Hematopoietic multipotent progenitor cell treated with erythropoietin and hydrocortisone succinate and interleukin-3 and kit ligand, for 6 days (in vitro differentiated cells): ENCODE measurements at regions not wholly inside any gene's neighbourhood (a gene's known extent, or its start where the extent isn't known, plus 50 kb on each side); places are given as distances from the start of the nearest gene placed in this dataset.
A peak's percentile ranks its signal among the peaks of the same experiment; 100 is the strongest.
"Not testable (repeated sequence)": the region's sequence is repeated elsewhere in the genome, so short reads cannot be mapped to it uniquely, and the experiment has no call there.

ENCODE experiments used
- DNase-seq: peaks from one replicate; pipeline ENCODE4 v3.0.0-alpha.2; 2015

DNA sequence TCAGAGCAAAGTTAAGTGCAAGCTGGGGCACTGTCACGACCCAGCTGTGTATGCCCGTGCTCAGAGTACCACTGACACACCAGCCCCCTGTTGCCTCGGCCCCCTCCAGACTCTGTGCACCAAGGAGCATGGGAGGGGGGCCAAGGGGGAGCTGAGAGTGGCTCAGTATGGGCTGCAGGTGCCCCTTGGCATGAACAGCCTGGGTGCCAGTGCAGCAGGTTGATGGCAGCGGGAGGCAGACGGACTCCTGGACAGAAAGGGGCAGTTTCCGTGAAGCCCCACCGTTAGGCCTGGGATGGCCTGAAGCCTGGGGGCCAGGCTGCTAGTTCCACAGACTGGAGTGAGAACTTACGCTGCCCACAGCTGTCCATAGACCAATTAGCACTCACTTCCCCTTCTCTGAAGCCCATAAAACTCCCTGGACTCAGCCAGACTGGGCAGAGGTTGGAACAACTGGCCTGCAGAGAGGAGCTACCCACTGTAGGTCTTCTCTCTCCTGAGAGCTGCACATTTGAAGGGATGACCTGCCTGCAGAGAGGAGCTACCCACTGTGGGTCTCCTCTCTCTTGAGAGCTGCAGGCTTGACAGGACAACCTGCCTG is 182.8 kb downstream of the DEPDC1B start:
- no peak for DNase-seq

DNA sequence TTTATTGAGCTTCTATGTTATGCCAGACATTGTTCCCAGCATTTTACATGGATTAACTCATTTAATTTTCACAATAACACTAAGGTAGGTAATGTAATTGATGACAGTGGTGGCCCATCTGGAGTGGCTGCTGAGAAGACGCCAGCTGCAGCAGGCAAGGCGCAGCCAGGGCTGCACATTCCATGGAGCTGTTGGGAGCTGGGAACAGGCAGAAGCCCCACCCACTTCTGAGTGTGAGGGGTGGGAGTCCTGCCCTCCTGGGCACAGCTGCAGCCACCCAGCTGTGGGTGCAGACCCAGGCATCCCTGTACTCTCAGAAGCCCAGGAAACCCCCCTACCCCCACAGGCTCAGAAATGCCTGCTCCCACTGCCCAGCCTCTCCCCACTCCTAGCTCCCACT is 183.3 kb downstream of the DEPDC1B start:
- DNase-seq = no peak

DNA sequence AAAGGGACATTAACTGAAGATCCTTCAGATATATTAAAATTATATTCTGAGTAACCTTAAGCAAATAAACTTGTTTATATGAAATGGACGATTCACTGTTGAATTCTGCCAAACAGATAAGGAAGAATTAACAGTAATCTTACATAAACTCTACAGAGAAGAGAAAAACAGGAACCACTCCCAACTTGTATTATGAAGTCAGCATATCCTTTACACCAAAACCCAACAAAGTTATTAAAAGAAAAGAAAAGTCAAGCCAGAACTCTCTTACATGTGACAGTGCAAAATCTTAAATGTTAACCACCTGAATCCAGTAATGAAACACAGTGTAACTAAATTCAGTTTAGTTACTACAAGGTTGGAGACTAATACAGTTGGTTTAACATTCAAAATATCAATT is 185.8 kb downstream of the DEPDC1B start:
- DNase-seq = peak; percentile 47

DNA sequence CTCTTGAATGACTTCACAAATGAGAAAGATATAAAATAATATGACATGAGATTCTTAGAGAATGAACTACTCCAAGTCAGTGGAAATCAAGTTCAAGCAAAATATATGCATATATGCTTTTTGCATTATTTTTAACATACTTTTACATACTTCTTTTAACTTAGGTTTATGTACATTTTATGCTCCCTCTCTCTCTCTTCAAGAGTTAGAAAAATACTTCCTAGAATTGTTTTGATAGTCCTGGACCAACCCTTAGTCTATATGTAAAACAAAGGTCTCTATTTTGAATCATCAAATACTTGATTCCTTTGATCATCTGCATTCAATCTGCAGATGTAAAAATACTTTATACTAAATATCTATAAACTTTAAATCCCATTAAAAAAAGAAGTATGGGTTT is 187.8 kb downstream of the DEPDC1B start:
- DNase-seq = no peak

DNA sequence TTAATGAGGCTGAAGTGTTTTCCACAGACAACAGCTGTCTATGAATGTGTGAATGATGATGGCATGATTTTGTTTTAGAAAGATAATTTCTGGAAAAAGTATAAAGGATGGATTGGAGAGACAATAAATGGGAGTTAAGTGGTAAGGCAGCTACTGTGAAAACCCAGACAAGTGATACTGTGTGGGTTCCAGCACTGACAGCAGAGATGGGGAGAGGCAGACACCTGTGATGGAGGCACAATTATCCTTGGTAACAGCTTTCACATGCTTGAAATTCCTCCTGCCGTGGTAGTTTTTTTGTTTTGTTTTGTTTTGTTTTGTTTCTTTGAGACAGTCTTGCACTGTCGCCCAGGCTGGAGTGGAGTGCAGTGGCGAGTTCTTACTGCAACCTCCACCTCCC is 189.3 kb downstream of the DEPDC1B start:
- no peak for DNase-seq

DNA sequence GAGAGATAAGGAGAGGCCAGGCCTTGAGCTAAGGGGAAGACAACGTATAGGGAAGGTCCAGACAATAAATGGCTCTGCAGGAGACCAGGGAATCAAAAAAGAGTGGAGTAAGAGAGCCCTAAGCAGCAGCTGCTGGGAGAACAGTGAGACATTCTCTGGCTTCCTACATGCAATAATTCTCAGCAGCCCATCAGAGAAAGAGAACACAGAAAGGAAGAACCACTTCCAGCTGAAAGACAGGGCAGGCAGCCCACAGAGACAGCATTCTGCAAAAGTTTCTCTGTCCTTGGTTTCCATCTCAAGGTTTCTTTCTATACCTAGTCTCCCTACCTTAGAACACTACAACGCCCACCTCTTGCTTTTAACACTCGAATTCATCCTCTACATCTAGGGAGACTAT is 189.9 kb downstream of the DEPDC1B start:
- no peak for DNase-seq

DNA sequence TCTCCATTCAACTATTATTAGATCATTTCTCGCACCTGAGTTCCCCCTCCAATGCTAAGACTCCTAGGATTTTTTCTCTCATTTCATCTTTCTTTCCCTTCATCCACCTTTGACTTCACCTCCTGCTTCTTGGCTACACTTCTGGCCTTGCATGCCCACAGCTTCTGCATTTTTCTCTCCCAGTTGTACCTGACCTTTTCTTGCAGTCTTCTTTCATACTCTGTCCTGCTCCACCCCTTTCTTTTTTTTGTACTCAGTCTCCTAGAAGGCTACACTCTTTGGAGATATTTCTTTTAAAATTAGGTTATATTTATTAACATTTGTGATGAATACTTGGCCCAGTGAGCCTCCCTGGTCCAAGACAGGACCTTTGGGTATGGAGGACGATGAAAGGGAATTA is 190.4 kb downstream of the DEPDC1B start:
- DNase-seq = no peak

DNA sequence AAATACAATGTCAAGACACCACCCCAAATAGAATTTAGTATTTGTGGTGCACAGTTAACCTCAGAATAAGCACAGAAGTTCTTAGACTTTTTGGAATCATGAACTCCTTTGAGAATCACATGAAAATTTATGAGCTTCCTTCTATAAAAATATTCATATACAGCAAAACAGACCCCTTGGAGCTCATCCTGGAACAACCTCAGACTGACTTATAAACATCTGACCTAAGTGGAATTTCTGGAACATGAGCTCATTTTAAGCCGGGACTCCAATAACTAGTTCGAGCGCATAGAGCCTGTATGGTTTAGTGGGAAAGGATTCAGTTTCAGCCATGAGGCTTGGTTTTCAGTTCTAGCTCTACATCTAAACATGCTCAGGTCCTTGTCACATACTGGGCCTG is 192.3 kb downstream of the DEPDC1B start:
- no peak for DNase-seq

DNA sequence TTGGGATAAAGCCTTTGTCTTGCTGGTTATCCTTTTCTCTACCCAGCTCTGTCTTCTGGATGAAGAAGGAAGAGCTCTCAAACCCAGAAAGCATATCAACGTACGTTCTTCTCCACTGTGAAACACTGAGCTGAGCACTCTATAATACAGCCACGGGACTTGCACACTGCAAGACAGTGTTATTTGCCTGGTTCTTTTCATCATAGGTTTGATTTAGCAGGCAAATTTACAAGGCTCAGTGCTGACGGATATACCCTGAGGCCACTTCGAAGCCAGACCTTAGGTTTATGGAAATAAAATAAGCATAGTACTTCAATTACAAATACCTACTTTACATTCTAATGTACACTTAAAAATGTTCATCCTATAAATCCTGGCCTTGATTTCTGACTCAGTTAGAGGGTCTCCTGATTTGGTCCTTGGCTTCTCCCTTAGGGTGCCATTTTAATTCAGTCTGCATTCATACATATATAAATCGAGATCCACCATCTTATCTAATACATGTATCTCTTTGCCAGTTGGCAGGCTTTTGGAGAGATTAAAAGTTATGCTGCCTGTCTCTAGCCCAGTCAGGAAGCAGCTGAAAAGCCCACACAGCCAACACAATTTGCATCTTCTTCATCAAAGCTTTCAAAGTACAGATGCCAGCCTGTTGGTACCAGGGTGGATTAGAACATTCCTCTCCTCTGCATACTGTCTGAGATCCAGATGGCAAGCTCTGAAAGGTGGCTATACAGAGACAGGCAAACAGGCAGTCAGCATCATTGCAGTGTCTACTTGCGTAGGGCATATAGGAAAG is 194.4 kb downstream of the DEPDC1B start:
- DNase-seq = no peak

DNA sequence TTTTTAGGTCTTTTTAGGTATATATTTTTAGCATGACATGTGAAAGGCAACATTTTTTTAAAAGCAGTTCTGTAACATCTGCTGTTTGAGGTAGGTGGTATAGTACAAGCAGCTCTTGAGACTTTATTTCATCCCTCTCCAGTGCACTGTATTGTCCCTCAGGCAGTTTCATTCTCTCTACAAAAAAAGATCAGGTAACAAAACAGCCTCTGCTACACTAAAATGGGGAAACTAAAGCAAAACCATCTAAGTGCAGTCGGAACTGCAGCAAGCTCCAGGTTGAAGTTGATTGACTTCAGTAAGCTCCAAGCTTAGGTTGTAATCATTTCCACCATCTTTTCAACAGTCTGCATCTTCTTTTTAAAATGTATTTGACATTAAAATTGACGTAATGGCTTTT is 195.6 kb downstream of the DEPDC1B start:
- no peak for DNase-seq

DNA sequence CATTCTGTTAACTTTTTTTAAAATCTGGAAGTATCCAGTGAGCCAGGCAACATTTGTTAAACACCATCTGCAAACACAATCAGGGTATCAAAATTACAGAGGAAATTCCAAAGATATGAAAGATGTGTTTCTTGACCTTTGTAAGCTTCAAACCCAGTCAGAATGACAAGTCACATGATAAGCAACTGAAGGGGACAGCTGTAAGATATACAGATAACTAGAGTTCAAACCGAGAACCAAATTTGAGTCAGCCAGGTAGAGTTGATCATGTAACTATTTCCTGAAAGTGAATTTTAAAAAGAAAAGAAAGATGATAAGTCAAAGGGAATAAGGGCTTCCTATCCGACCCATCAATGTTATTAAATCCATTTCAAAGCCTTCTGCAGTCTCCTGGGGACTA is 196.2 kb downstream of the DEPDC1B start:
- no peak for DNase-seq

DNA sequence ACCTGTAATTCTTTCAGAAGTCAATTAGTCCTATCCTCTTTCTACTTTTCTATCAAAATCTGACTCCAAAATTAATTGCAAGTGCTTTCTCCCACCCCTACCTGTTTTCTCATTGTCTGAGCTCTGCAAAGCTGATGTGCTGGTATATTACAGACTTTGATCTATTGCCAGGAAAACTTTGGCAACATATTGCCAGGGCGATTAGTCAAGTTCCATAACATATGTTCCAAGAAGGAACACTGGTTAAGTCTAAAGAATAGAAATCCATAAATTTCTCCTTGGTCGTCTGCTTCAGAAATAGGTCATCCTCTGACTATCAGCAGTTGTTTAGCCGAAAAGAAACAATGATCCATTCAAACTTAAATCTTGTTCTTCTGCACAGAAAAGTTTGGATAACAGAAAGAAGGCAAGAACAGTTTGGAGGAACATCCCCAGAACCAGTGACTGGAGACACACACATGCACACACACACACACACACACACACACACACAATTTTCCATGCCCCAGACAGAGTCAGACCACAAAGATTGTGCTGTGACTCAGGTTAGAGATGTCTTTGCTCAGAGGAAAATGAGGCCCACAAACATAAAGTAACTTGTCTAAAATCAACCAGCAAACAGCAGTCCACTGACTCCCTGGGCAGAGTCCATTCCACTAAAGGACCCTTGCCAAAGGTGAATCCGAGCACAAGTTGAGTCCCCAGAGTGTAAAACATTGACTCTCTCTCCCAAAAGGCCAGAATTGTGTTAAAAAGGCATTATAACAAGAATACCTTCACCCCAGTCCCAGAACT is 202.1 kb downstream of the DEPDC1B start:
- DNase-seq = no peak

DNA sequence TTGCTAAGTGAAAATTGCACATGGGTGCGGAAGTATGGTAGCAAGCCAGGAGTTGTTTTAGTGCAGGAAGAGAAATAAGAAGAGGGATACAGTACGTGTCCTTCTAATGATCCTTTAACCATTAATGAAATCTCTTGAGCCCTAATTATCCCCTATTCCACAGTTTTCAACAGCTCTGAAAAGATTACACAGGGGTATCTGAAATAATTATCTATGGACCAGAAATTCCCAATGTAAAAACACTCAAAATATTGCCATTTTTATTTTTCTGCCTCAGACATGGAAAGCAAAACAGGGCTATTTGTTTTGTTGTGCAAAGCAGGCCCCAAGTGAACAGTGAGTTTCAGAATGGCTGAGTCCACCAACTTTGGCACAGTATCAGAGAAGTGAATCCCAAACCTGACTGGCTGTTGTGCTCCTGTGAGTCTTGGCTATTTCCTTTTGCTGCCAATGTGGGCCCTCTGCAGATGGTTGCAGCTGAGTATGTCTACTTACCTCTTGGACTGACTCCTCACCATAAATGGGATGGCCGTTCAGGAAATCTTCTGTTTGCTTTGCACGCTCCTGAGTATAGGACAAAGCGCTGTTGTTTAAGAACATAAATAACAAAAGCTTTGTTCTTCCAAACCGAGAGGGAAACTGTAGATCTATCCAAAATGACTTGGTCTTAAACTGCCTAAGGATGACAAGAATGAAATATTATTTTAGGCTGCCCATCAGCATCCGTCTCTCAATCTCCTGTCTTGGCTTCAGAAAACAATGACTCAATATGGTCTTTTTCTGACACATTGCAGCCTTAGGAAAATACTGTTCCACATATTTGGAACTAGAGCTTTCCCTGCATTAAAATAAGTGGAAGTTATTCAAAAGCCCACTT is 204.1 kb downstream of the DEPDC1B start:
- no peak for DNase-seq

DNA sequence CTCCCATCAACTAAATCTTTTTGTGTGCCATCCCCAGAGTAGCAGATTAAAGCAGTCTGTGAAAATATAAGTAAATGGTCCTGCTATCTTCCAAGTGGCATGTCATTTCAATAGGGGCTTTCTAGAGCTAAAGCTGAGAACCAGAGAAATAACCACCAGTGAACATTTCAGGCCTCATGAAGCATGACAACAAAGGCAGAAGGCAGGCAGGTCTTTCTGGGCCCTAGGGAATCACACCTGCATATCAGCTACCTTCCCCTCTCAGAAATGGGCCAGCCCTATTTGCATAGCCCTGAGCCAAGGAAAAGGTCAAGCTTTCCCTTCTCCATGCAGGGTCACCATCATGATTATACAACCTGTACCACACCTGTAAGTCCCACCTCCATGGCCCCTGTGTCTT is 205.3 kb downstream of the DEPDC1B start:
- no peak for DNase-seq

DNA sequence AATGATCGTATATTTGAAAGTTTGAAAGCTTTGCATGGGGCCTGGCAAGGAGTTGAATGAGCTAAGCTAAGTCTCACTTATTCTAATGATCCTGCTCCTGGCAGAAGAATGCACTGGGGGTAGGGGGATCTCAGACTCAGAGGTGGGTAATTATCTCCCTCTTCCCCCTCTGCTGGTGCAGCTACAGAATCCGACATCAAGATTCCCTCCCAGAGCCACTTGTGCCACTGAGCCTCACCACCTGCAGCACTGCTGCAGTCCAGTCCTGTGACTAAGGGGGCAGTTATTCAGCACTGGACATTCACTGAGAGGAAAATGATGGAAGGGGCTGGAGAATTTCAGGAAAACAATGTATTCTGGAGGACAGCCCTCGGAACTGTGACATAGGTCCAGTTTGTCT is 205.8 kb downstream of the DEPDC1B start:
- no peak for DNase-seq

DNA sequence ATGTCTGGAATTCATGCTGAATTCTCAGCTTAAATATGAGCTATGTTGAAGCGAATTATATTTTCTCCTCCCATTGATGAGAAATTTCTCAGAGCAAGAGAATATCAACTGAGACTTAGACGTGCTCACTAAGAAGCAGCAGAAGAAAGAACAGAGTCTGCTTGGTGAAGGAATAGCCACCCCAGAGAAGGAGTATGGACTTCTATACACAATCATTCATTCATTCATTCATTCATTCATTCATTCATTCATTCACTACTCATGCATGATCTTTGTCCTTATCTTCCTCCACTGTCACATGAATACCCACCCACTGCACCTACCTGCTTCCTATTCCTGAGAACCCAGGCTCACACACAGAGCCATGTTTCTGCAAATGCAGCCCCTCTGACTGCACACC is 206.6 kb downstream of the DEPDC1B start:
- DNase-seq = no peak

DNA sequence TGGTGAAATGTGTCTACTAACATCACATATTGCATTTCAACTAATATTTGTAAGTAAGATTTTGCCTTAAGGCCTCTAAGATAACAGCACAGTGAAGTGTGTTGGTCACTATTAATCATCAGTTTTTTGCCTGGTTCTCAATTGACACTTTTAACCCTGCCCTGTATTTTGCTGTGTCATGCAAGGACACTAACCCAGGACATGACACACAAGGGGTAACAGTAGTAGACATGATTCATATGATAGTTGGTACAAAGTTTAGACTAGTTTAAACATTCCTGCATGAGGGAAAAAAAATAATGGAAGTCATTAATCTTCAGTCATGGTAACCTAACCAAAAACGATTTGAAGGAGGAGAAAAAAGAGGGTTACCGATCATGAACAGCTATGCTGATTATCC is 207.0 kb downstream of the DEPDC1B start:
- peak; percentile 25 for DNase-seq

DNA sequence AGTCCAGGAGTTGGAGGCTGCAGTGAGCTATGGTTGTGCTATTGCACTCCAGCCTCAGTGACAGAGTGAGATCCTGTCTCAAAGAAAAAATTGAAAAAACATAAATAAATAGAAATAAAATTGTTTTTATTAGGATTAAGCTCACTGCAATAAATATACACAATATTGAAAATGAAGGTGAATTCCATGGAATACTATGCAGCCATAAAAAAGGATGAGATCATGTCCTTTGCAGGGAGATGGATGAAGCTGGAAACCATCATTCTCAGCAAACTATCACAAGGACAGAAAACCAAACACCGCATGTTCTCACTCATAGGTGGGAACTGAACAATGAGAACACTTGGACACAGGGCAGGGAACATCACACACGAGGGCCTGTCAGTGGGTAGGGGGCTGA is 207.6 kb downstream of the DEPDC1B start:
- not testable (repeated sequence) for DNase-seq

DNA sequence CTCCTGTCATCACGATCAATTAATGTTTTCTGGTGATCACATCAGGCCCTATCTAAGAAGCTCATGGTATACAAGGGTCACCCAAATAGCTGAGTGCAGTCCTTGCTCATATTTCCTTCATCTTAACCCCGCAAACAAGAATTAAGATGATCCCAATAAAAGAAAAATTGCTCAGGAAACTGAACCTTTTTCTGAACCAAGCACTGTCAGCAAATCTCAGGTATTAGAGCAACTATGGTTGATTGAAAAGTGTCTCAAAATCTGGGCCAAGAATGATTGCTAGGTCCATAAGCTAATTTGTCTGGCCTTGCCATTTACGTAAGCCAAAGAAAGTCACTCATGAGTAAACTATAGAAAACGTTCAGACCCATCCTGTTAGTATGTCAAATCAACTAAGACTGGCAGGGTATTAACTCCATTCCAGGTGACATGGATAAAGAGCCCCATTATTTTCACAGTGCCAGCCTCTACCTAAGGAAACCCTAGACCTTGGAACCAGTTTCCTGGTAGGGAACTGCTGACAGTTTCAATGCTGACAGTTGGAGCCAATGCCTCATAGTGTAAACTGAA is 209.3 kb downstream of the DEPDC1B start:
- no peak for DNase-seq

DNA sequence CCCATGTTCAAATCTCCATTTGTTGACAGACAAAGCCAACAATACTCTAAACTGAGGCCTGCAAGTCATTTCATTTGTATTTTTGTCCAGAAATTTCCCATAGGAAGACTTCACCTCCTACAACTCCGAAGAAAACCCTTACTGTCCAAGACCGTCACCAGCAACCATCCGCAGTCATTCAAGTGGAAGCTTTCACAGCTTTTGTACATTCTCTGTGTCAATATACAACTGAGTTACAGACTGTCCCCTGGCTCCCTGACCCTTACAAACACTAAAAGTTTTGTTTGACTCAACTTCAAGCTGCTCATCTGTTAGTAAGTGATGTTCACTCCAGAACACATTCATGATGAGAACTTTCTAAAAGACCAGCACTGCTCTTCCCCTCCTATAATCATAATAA is 210.1 kb downstream of the DEPDC1B start:
- no peak for DNase-seq

DNA sequence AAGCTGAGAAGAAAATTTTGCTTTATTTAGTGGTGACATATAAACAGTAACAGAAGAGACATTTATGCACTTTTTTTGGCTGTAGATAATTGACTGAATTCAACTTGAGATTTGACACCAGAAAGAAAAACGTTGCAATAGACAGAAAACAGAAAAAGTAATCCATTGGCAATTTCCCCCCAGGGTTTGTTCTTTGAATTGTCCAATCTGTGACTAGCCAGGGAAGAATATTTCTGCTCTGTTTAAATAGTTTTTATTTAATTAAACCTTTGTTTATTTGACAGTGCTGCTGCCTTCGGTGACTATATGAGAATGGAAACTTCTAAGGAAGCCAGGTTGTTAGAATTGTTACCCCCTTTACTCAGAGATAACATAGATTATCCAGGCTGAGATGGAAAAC is 210.6 kb downstream of the DEPDC1B start:
- DNase-seq = no peak

DNA sequence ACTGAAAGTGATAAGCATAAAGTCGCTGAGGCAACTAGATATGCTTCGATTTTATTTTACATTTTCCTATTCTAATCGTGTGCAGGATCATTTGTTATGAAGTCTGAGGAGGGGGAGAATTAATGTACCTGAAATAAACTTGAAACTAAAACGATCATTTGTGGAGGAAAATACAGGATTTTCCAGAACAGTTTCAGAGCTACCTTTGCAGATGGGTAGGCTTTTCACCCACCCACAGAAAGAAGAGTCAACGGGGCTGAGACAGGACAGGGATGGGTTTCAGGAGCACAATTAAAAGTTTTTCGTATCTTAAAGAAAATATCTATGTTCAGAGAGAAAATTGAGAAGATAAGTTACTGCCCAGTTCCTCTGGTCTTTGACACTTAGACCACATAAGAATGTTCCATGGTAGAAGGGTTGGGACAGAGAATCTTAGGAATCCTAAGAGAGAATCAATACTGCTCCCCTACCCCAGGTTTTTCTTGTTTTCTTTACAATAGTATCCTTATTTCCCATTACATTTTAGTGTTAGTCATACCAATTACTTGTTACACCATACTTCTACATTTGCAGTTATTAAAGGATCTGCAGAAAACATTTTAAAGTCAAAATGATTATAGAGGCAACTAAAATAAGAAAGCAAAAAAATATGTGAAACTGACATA is 211.4 kb downstream of the DEPDC1B start:
- no peak for DNase-seq
